ENCODE measurements at regions not wholly inside any gene's neighbourhood (a gene's known extent, or its start where the extent isn't known, plus 50 kb on each side); places are given as distances from the start of the nearest gene placed in this dataset.

DNA sequence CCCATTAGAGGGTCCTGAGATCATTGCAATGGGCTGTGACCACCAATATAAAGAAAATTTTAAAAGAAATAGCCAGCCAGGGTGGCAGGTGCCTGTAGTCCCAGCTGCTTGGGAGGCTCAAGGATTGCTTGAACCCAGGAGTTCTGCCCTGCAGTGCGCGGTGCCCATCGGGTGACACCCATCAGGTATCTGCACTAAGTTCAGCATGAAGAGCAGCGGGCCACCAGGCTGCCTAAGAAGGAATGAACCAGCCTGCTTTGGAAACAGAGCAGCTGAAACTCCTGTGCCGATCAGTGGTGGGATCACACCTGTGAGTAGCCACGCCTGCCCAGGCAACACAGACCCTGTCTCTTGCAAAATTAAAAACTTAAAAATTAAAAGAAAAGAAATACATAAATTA, 102.5 kb upstream of the FOXC1 start:
- H3K9me3 Mint-ChIP-seq = peaks cover 6% of the 10 kb centered on the region
- no peak overlapping the region for H3K4me3 Mint-ChIP-seq
- H3K27me3 Mint-ChIP-seq (ENCODE audit: low read depth) = peaks cover 35% of the 10 kb centered on the region
- H3K4me1 Mint-ChIP-seq = no peaks in the 10 kb centered on the region
- H3K27ac Mint-ChIP-seq = no peak overlapping the region
- TF ChIP-seq, protein P1, sequence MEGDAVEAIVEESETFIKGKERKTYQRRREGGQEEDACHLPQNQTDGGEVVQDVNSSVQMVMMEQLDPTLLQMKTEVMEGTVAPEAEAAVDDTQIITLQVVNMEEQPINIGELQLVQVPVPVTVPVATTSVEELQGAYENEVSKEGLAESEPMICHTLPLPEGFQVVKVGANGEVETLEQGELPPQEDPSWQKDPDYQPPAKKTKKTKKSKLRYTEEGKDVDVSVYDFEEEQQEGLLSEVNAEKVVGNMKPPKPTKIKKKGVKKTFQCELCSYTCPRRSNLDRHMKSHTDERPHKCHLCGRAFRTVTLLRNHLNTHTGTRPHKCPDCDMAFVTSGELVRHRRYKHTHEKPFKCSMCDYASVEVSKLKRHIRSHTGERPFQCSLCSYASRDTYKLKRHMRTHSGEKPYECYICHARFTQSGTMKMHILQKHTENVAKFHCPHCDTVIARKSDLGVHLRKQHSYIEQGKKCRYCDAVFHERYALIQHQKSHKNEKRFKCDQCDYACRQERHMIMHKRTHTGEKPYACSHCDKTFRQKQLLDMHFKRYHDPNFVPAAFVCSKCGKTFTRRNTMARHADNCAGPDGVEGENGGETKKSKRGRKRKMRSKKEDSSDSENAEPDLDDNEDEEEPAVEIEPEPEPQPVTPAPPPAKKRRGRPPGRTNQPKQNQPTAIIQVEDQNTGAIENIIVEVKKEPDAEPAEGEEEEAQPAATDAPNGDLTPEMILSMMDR (IDR thresholded peaks at IDR 0.05; ENCODE audit: unreplicated experiment) = no peak
- no peaks in the 10 kb centered on the region for H3K36me3 Mint-ChIP-seq
- DNase-seq (ENCODE audit: low spot score in 2 of 2, unreplicated experiment in 2 of 2) = no peak

DNA sequence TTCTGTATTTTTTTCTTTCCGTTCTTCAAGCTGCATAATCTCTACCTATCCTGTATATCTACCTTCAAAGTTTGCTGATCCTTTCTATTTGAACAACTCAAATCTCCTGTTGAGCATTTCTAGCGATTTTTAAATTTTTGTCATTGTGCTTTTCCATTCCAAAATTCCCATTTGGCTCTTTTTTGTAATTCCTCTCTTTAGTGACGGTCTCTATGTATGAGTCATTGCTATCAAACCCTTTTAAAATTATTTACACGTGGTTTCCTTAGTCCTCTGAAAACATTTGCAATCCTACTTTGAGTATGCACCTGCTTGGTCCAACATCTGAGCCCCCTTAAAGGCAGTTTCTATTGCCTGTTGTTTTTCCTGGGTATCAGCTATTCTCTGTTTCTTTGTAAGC, 100.5 kb upstream of the FOXC1 start:
- Mint-ChIP-seq H3K4me3 (no peak overlapping the region), H3K27me3 (ENCODE audit: low read depth) (peaks cover 23% of the 10 kb centered on the region), H3K27ac (no peak overlapping the region), H3K4me1 (peaks cover 9% of the 10 kb centered on the region), H3K9me3 (peaks cover 6% of the 10 kb centered on the region), H3K36me3 (no peaks in the 10 kb centered on the region)
- TF ChIP-seq, protein P1 (IDR thresholded peaks at IDR 0.05; ENCODE audit: unreplicated experiment) = no peak
- DNase-seq (ENCODE audit: low spot score in 2 of 2, unreplicated experiment in 2 of 2) = no peak

DNA sequence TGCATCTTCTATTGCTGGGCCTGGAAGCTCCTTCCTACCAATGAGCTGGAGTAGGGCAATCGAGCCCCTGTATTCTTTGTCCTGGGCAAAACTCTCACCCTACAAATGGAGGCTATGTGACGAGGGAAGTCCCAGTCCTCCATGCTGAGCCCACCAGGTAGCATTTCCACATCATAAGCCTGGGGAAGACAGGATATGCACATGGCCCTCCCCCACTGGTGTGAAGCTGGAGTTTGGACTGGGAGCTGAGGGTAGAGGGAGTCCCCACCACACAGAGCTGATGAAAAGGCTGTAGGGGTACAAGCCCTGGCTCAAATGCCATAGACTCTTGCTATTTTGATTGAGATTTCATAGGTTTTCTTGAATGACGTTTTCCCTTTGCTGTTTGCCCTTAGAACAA, 99.5 kb upstream of the FOXC1 start:
- H3K4me3 Mint-ChIP-seq = no peak overlapping the region

DNA sequence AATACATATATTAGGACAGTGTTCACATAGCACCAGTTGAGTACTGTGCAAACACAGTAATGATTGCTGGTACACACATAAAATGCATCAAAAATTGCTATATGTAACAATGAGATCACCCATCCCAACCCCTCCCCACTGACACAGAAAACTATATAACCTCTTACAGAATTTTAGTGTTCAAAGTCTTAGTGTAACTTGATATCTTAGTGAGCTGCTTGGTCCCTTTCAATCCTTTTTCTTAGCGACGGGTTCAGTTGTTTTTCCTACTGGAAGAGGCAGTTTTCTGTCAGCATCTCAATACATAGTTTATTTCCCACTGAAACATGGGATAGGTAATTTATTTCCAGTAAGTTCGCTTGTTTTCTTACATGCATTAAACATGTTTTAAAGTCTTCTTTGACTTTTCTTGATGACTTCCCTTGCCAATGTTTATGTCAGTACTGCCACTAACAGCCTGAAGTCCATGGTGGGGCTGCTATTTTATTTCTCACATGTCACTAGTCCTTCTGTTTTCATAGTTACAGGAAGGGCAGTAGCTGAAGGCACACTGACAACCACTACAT, 96.4 kb upstream of the FOXC1 start:
- no peak for DNase-seq (ENCODE audit: low spot score in 2 of 2, unreplicated experiment in 2 of 2)
- H3K27ac Mint-ChIP-seq = no peak overlapping the region
- peaks cover 6% of the 10 kb centered on the region for H3K9me3 Mint-ChIP-seq
- H3K36me3 Mint-ChIP-seq = no peaks in the 10 kb centered on the region
- TF ChIP-seq, protein P1 (IDR thresholded peaks at IDR 0.05; ENCODE audit: unreplicated experiment) = no peak
- no peak overlapping the region for H3K4me3 Mint-ChIP-seq
- peaks cover 29% of the 10 kb centered on the region for H3K27me3 Mint-ChIP-seq (ENCODE audit: low read depth)
- peaks cover 13% of the 10 kb centered on the region for H3K4me1 Mint-ChIP-seq

More for the DNA sequence above, 99.5 kb upstream of the FOXC1 start:
- TF ChIP-seq, protein P1 (IDR thresholded peaks at IDR 0.05; ENCODE audit: unreplicated experiment) = no peak
- no peaks in the 10 kb centered on the region for H3K36me3 Mint-ChIP-seq
- H3K4me1 Mint-ChIP-seq = peaks cover 9% of the 10 kb centered on the region
- peaks cover 27% of the 10 kb centered on the region for H3K27me3 Mint-ChIP-seq (ENCODE audit: low read depth)
- H3K27ac Mint-ChIP-seq = no peak overlapping the region
- no peak for DNase-seq (ENCODE audit: low spot score in 2 of 2, unreplicated experiment in 2 of 2)
- H3K9me3 Mint-ChIP-seq = peaks cover 6% of the 10 kb centered on the region

DNA sequence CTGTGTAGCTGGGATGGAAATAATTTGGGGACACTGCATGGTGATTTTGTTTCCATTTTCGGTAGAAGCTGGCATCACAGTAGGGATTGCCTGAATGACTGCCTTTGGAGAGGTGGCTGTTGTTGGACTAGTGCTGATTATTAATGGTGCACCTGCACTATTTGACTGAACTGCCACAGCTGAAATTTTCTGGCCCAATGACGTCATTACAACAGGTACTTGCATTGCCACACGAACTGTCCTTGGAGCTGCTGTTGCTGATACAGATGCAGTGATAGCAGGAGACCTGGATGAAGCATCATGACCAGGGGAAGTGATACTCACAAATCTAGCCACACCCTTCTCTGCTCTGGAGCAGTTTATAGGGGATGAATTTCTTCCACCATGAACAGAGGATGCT, 95.6 kb upstream of the FOXC1 start:
- Mint-ChIP-seq H3K4me1 (peaks cover 13% of the 10 kb centered on the region), H3K4me3 (no peak overlapping the region), H3K27me3 (ENCODE audit: low read depth) (peaks cover 22% of the 10 kb centered on the region), H3K36me3 (no peaks in the 10 kb centered on the region), H3K27ac (no peak overlapping the region), H3K9me3 (peaks cover 5% of the 10 kb centered on the region)
- TF ChIP-seq, protein P1 (IDR thresholded peaks at IDR 0.05; ENCODE audit: unreplicated experiment) = no peak
- DNase-seq (ENCODE audit: low spot score in 2 of 2, unreplicated experiment in 2 of 2) = no peak

DNA sequence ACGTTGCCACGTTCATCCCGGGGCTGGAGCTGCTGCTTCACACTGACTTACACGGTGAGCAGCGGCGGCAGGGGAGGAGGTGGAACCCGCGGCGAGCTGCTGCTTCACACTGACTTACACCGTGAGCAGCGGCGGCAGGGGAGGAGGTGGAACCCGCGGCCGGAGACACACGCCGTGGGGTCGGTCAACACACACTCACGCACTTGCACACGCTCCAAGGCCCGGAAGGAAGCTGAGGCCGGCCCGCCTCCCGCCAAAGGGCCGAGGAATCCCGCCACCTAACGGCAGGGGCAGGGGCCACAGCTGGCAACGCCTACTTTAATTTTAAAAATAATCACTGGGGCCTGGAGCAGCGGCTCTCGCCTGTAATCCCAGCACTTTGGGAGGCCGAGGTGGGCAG, 94.4 kb upstream of the FOXC1 start:
- Mint-ChIP-seq H3K27ac (no peak overlapping the region), H3K4me3 (no peak overlapping the region), H3K4me1 (peaks cover 13% of the 10 kb centered on the region), H3K27me3 (ENCODE audit: low read depth) (peaks cover 19% of the 10 kb centered on the region), H3K9me3 (no peaks in the 10 kb centered on the region), H3K36me3 (no peaks in the 10 kb centered on the region)
- DNase-seq (ENCODE audit: low spot score in 2 of 2, unreplicated experiment in 2 of 2) = no peak
- TF ChIP-seq, protein P1 (IDR thresholded peaks at IDR 0.05; ENCODE audit: unreplicated experiment) = no peak
